GM12892 (cell line): ENCODE measurements at regions not wholly inside any gene's neighbourhood (a gene's known extent, or its start where the extent isn't known, plus 50 kb on each side); places are given as distances from the start of the nearest gene placed in this dataset.

Experiments used
- POLR2A ChIP-seq: IDR thresholded peaks from 2 replicates; pipeline ENCODE4 v1.6.1; 2011; ENCODE audit warnings: low read depth, low read length, control low read depth
- POLR2AphosphoS5 ChIP-seq: IDR thresholded peaks from 2 replicates; pipeline ENCODE4 v1.6.1; 2011; ENCODE audit warnings: low read depth, low read length, control low read depth
- TAF1 ChIP-seq: IDR thresholded peaks from 2 replicates; pipeline ENCODE4 v1.6.1; 2011; ENCODE audit warnings: low read depth, mild to moderate bottlenecking, control low read depth, low read length, borderline replicate concordance

- TF ChIP-seq POLR2A (no peak), TAF1 (no peak), POLR2AphosphoS5 (no peak)
Observed at GRCh38 chr9:10835791-10836463, 223.1 kb upstream of the PTPRD start.
